ENCODE measurements at regions not wholly inside any gene's neighbourhood (a gene's known extent, or its start where the extent isn't known, plus 50 kb on each side); places are given as distances from the start of the nearest gene placed in this dataset.

DNA sequence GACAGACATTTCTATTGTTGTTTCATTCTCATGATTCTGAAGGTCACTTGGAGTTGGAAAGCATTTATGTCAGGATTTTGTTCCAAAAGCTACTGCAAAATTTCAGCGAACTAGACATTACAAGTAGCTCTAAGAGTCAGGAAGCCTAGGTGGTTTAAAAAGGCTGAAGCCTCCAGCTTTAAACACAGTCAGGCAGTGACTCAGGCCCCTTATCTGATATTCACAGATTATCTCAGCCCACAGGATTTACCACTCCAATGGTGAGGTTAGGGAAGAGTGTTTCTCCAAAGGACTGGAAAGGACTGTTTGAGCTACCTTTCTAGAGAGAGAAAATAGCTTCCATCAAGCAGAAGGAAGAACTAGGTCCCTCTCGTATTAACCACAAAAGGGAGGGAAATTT is 624.4 kb upstream of the C16orf82 start:
- TF ChIP-seq, protein P1, sequence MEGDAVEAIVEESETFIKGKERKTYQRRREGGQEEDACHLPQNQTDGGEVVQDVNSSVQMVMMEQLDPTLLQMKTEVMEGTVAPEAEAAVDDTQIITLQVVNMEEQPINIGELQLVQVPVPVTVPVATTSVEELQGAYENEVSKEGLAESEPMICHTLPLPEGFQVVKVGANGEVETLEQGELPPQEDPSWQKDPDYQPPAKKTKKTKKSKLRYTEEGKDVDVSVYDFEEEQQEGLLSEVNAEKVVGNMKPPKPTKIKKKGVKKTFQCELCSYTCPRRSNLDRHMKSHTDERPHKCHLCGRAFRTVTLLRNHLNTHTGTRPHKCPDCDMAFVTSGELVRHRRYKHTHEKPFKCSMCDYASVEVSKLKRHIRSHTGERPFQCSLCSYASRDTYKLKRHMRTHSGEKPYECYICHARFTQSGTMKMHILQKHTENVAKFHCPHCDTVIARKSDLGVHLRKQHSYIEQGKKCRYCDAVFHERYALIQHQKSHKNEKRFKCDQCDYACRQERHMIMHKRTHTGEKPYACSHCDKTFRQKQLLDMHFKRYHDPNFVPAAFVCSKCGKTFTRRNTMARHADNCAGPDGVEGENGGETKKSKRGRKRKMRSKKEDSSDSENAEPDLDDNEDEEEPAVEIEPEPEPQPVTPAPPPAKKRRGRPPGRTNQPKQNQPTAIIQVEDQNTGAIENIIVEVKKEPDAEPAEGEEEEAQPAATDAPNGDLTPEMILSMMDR (IDR thresholded peaks at IDR 0.05; ENCODE audit: borderline replicate concordance, control extremely low read depth, extremely low read depth, insufficient read depth, missing control alignments) = no peak
- no peak for DNase-seq (ENCODE audit: low spot score)
- in situ Hi-C loops (cut with MboI; ENCODE audit: low sequenced_read_pairs, unreplicated experiment) = no loop called here

DNA sequence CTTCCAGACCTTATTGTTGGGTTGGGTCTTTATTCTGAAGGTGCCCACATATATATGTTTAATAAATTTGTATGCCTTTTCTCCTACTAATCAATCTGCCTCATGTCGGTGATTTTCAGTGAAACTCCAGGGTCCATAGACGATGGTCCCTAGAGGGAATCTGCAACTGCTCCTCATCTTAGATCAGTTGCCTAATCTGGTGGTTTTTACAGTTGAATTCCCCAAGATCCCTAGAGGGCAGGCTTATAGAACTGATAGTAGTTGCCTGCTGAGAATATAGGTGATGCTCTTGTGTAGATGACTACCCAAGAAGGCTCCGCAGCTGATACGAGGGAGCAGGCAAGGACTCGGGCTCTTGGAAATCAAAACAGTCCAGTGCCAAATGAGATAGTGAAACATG is 619.2 kb upstream of the C16orf82 start:
- in situ Hi-C loops (cut with MboI; ENCODE audit: low sequenced_read_pairs, unreplicated experiment) = no loop called here
- no peak for DNase-seq (ENCODE audit: low spot score)
- TF ChIP-seq, protein P1 (IDR thresholded peaks at IDR 0.05; ENCODE audit: borderline replicate concordance, control extremely low read depth, extremely low read depth, insufficient read depth, missing control alignments) = no peak

DNA sequence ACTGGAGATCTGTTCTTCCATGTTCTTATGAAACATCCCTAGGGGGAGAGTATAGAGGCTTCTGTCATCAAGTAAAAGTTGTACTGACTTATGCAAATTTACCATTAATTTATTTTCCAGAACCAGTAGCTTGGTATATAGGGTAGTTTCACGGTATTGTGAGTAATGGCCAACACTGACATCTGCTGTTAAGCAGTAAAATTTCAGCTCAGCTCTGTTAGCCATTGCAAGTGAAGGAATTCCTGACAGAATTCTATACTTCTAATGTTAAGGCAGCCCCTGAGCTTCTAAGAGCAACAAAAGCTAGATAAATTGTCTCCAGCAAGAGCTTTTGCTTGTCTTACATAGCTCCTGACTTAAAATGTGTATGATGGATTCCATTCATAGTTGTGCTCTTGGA is 613.5 kb upstream of the C16orf82 start:
- no peak for DNase-seq (ENCODE audit: low spot score)
- in situ Hi-C loops (cut with MboI; ENCODE audit: low sequenced_read_pairs, unreplicated experiment) = no loop called here
- TF ChIP-seq, protein P1 (IDR thresholded peaks at IDR 0.05; ENCODE audit: borderline replicate concordance, control extremely low read depth, extremely low read depth, insufficient read depth, missing control alignments) = no peak

DNA sequence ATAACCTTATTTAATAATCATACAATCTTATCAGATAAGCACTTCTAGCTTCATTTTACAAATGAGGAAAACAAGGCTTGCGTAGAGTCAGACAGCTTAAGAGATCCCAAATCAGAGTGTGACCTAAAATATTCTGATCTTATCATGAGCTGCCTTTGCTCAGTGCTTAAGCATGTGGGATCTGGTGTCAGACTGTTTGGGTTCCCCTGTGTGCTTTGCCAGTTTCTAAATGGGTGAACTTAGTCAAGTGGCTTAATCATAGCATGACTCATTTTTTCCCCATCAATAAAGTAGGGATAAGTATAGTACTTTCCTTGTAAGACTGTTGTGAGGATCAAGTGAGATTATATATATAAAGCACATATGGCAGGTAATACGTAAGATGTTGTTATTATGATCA is 612.6 kb upstream of the C16orf82 start:
- no peak for DNase-seq (ENCODE audit: low spot score)
- TF ChIP-seq, protein P1 (IDR thresholded peaks at IDR 0.05; ENCODE audit: borderline replicate concordance, control extremely low read depth, extremely low read depth, insufficient read depth, missing control alignments) = no peak
- in situ Hi-C loops (cut with MboI; ENCODE audit: low sequenced_read_pairs, unreplicated experiment) = no loop called here

DNA sequence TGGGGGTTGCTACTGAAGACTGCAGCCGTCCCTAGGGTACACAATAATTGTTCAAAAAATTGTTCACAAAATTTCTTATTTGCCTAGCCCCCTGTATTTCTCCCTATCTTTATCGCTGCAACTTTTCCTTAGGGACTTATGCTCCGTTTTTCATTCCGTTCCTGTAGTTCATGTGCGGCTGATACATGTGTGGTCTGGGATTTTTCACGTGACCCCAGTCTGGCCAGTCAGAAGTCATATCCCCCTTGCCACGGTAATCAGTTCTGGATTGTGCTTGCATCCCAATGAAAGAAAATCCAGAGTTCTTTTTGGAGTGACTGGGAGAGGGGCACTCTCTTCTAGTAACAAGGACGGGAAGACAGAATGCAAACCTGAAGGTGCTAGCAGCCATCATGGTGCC is 610.7 kb upstream of the C16orf82 start:
- TF ChIP-seq, protein P1 (IDR thresholded peaks at IDR 0.05; ENCODE audit: borderline replicate concordance, control extremely low read depth, extremely low read depth, insufficient read depth, missing control alignments) = no peak
- in situ Hi-C loops (cut with MboI; ENCODE audit: low sequenced_read_pairs, unreplicated experiment) = no loop called here
- DNase-seq (ENCODE audit: low spot score) = no peak

DNA sequence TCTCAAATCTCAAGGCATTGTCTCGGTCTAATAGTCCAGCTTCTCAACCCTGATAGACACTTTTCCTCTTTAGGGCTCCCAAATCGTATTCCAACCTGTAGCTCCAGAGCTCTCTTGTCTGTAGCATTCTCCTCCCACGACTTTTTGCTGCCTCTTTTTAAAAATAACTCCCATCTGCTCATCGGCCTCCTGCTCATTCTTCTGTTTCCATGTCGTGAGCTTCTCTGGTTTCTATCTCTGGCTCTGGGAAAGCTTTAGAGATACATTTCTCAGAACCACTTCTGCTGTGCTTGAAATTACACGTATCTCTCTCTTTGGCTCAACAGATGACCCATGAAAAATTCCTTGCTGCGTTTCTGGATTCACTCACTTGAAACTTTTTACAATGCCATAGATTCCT is 609.6 kb upstream of the C16orf82 start:
- DNase-seq (ENCODE audit: low spot score) = no peak
- TF ChIP-seq, protein P1 (IDR thresholded peaks at IDR 0.05; ENCODE audit: borderline replicate concordance, control extremely low read depth, extremely low read depth, insufficient read depth, missing control alignments) = no peak
- in situ Hi-C loops (cut with MboI; ENCODE audit: low sequenced_read_pairs, unreplicated experiment) = no loop called here

DNA sequence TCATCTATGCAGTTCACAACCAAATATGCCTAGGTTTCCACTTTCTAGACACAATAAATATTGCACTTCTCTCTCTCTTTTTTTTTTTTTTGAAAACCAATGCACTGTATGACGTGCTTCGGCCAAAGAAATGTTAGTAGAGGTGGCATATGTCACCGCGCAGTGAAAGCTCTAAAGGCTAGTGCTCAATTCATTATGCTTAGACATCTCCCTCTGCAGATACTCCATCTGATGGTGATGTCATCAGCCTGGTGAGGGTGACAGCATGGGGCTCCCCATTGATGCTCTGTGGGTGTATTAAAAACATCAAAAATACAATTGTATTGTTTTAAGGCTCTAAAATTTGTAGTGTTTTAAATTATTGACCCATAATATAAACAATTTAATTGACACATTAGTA is 608.8 kb upstream of the C16orf82 start:
- DNase-seq (ENCODE audit: low spot score) = no peak
- in situ Hi-C loops (cut with MboI; ENCODE audit: low sequenced_read_pairs, unreplicated experiment) = no loop called here
- TF ChIP-seq, protein P1 (IDR thresholded peaks at IDR 0.05; ENCODE audit: borderline replicate concordance, control extremely low read depth, extremely low read depth, insufficient read depth, missing control alignments) = no peak

All from GM13976 (cell line).